ENCODE measurements at regions not wholly inside any gene's neighbourhood (a gene's known extent, or its start where the extent isn't known, plus 50 kb on each side); places are given as distances from the start of the nearest gene placed in this dataset.

DNA sequence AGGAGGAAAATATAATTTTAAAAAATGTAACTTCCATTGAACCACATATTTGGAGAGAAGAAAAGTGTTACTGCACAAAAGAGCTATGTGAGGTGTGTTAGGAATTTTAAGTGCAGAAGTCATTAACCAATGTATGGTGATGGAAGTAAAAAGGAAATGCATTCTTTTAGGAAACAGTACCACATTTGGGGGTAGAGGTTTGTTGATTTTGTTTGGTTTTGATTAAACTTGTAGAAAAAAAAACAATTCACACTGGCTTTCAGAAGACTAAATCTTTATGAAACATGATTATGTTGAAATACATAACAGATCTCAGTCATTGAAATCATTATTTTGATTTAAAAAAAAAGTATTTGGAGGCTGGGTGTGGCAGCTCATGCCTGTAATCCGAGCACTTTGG is 1287.0 kb upstream of the GJE1 start:
- Mint-ChIP-seq H3K27me3 (no peaks in the 10 kb centered on the region), H3K4me1 (ENCODE audit: low read depth) (no peaks in the 10 kb centered on the region), H3K4me3 (no peak overlapping the region), H3K36me3 (ENCODE audit: low read depth) (no peaks in the 10 kb centered on the region), H3K9me3 (no peaks in the 10 kb centered on the region), H3K27ac (no peak overlapping the region)
- intact Hi-C loops (cut with micrococcal nuclease) = no loop called here

- Mint-ChIP-seq H3K4me1 (ENCODE audit: low read depth) (no peaks in the 10 kb centered on the region), H3K36me3 (ENCODE audit: low read depth) (no peaks in the 10 kb centered on the region), H3K27me3 (no peaks in the 10 kb centered on the region), H3K4me3 (no peak overlapping the region), H3K9me3 (no peaks in the 10 kb centered on the region), H3K27ac (no peak overlapping the region)
- intact Hi-C loops (cut with micrococcal nuclease) = no loop called here
Measured at GRCh38 chr6:140844167-140844566, 1288.6 kb upstream of the GJE1 start.

DNA sequence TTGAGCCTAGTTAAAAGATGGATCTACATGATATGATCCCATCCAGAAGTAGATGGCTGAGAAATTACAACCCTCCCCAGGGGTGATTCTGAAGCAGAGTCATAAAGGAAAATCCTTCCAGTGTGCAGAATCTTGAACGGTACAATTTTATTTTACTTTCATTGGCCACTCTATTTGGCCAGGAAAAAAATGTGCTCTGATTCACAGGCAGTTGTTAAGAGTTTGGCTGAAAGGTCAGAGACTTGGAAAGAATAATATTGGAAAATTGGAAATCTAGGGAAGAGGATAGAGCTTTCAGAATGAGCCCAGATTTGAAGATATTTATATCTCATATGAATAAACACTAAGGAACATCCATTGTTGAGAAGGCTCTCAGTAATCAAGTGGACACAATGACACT is 1299.3 kb upstream of the GJE1 start:
- Mint-ChIP-seq H3K9me3 (no peaks in the 10 kb centered on the region), H3K27ac (no peak overlapping the region), H3K27me3 (no peaks in the 10 kb centered on the region), H3K4me1 (ENCODE audit: low read depth) (no peaks in the 10 kb centered on the region), H3K4me3 (no peak overlapping the region), H3K36me3 (ENCODE audit: low read depth) (no peaks in the 10 kb centered on the region)
- intact Hi-C loops (cut with micrococcal nuclease) = no loop called here

DNA sequence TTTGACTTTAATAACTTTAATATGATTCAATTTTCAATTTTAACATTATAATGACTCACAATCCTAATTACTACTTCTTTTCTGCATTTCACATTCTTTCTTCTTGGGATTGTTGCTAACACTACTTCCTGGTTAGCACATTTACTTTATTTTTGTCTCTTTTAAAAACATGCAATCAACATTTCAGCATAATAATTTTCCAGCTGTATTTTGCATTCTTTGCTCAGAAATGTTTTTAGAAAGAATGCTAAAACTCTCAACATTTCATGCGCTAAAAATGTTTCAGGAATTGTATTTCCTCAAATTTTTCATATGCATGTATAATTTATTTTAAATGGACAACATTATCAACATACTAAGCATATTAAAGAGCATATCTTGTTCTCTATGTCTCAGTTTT is 1302.1 kb upstream of the GJE1 start:
- no peaks in the 10 kb centered on the region for H3K36me3 Mint-ChIP-seq (ENCODE audit: low read depth)
- peaks cover 3% of the 10 kb centered on the region for H3K9me3 Mint-ChIP-seq
- H3K27ac Mint-ChIP-seq = no peak overlapping the region
- intact Hi-C loops (cut with micrococcal nuclease) = no loop called here
- no peaks in the 10 kb centered on the region for H3K4me1 Mint-ChIP-seq (ENCODE audit: low read depth)
- H3K27me3 Mint-ChIP-seq = no peaks in the 10 kb centered on the region
- no peak overlapping the region for H3K4me3 Mint-ChIP-seq

DNA sequence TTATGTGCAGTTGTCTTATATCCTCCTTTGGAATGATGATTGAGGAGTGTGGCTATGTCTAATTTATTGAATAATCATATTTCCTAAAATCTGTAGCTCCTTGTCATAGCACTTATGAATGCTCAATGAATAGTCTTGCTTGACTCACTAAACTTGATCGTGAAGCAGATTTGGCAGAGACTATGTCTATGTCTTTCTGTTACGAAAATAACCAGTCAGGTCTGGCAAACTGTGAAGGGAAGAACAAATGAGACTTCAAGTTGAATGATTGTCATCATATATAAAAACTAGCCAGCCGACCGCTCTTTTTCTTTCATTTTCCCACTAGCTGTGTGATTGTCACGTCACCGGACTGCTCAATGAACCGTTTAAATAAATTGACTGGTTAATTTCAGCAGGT is 1303.9 kb upstream of the GJE1 start:
- no peaks in the 10 kb centered on the region for H3K27me3 Mint-ChIP-seq
- H3K4me1 Mint-ChIP-seq (ENCODE audit: low read depth) = no peaks in the 10 kb centered on the region
- H3K36me3 Mint-ChIP-seq (ENCODE audit: low read depth) = no peaks in the 10 kb centered on the region
- no peak overlapping the region for H3K27ac Mint-ChIP-seq
- intact Hi-C loops (cut with micrococcal nuclease) = no loop called here
- peaks cover 8% of the 10 kb centered on the region for H3K9me3 Mint-ChIP-seq
- no peak overlapping the region for H3K4me3 Mint-ChIP-seq

- no peaks in the 10 kb centered on the region for H3K27me3 Mint-ChIP-seq
- no peak overlapping the region for H3K4me3 Mint-ChIP-seq
- H3K36me3 Mint-ChIP-seq (ENCODE audit: low read depth) = no peaks in the 10 kb centered on the region
- H3K9me3 Mint-ChIP-seq = peaks cover 8% of the 10 kb centered on the region
- no peak overlapping the region for H3K27ac Mint-ChIP-seq
- intact Hi-C loops (cut with micrococcal nuclease) = no loop called here
- no peaks in the 10 kb centered on the region for H3K4me1 Mint-ChIP-seq (ENCODE audit: low read depth)
Measured at GRCh38 chr6:140827593-140827992, 1305.1 kb upstream of the GJE1 start.

- Mint-ChIP-seq H3K36me3 (ENCODE audit: low read depth) (no peaks in the 10 kb centered on the region), H3K27me3 (no peaks in the 10 kb centered on the region), H3K27ac (no peak overlapping the region), H3K4me1 (ENCODE audit: low read depth) (no peaks in the 10 kb centered on the region), H3K4me3 (no peak overlapping the region), H3K9me3 (peaks cover 8% of the 10 kb centered on the region)
- intact Hi-C loops (cut with micrococcal nuclease) = no loop called here
Measured at GRCh38 chr6:140825731-140826130, 1307.0 kb upstream of the GJE1 start.

GRCh38 chr6:140824595-140824994 is 1308.1 kb upstream of the GJE1 start:
- peaks cover 8% of the 10 kb centered on the region for H3K9me3 Mint-ChIP-seq
- intact Hi-C loops (cut with micrococcal nuclease) = no loop called here
- no peaks in the 10 kb centered on the region for H3K4me1 Mint-ChIP-seq (ENCODE audit: low read depth)

GRCh38 chr6:140821196-140821595 is 1311.5 kb upstream of the GJE1 start:
- Mint-ChIP-seq H3K4me1 (ENCODE audit: low read depth) (no peaks in the 10 kb centered on the region), H3K36me3 (ENCODE audit: low read depth) (no peaks in the 10 kb centered on the region), H3K27ac (no peak overlapping the region), H3K4me3 (no peak overlapping the region), H3K9me3 (peaks cover 8% of the 10 kb centered on the region), H3K27me3 (no peaks in the 10 kb centered on the region)
- intact Hi-C loops (cut with micrococcal nuclease) = no loop called here

More at GRCh38 chr6:140824595-140824994, 1308.1 kb upstream of the GJE1 start:
- Mint-ChIP-seq H3K27me3 (no peaks in the 10 kb centered on the region), H3K27ac (no peak overlapping the region), H3K36me3 (ENCODE audit: low read depth) (no peaks in the 10 kb centered on the region), H3K4me3 (no peak overlapping the region)

DNA sequence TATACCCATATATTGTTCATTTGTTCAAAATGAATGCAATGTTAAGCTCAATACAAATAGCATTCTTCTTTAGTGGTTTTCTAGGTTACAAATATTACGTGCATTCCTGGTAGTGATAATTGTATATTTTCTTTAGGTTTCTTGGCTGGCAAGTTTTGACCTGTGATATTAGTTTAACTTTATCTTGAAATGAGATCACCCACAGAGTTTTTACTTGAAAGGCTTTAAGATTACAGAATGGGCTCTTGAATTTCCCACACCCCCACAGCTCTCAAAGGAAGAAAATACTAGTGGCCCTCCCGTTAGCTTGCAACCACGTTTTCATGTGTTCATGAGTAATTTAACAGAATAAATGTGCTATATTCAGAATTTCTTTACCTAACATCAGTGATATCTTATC is 1315.5 kb upstream of the GJE1 start:
- Mint-ChIP-seq H3K27ac (no peak overlapping the region), H3K27me3 (no peaks in the 10 kb centered on the region), H3K4me1 (ENCODE audit: low read depth) (no peaks in the 10 kb centered on the region), H3K36me3 (ENCODE audit: low read depth) (no peaks in the 10 kb centered on the region), H3K4me3 (no peak overlapping the region), H3K9me3 (no peaks in the 10 kb centered on the region)
- intact Hi-C loops (cut with micrococcal nuclease) = no loop called here

DNA sequence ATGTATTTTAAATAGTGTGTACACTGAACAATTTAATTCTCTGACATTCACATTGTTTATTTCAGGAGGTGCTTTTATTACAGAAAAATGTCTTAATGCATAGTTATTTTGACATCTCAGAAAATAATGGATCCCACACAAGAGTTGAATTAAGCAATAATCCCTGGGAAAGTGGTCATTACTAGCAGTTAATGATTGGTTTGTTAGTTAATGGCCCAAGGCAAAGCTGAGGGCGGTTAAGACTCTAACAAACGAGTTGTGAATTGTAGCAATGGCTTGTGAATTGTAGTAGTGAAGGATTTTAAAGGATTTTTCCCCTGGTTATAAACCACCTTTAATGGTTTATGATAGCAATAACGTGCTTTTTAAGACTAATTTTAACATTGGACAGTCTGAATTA is 1316.0 kb upstream of the GJE1 start:
- no peak overlapping the region for H3K27ac Mint-ChIP-seq
- H3K27me3 Mint-ChIP-seq = no peaks in the 10 kb centered on the region
- no peaks in the 10 kb centered on the region for H3K9me3 Mint-ChIP-seq
- H3K36me3 Mint-ChIP-seq (ENCODE audit: low read depth) = no peaks in the 10 kb centered on the region
- intact Hi-C loops (cut with micrococcal nuclease) = no loop called here
- no peak overlapping the region for H3K4me3 Mint-ChIP-seq
- no peaks in the 10 kb centered on the region for H3K4me1 Mint-ChIP-seq (ENCODE audit: low read depth)

DNA sequence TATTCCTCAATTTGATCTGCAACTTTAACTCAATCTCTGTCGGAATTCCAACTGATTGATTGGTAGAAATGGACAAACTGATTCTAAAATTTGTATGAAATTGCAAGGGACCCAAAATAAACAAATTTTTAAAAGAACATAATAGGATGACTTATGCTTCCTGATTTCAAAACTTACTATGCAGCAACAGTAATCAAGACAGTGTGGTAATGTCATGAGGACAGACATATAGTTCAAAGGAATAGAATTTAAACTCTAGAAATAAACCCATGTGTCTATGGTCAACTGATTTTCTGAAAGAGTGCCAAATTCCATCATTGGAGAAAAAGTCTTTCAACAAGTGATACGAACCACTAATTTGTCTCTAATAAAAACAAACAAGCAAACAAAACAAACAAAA is 1320.1 kb upstream of the GJE1 start:
- Mint-ChIP-seq H3K4me1 (ENCODE audit: low read depth) (no peaks in the 10 kb centered on the region), H3K36me3 (ENCODE audit: low read depth) (no peaks in the 10 kb centered on the region), H3K4me3 (no peak overlapping the region), H3K27ac (no peak overlapping the region), H3K9me3 (peaks cover 8% of the 10 kb centered on the region), H3K27me3 (no peaks in the 10 kb centered on the region)
- intact Hi-C loops (cut with micrococcal nuclease) = no loop called here

- no peaks in the 10 kb centered on the region for H3K36me3 Mint-ChIP-seq (ENCODE audit: low read depth)
- H3K4me1 Mint-ChIP-seq (ENCODE audit: low read depth) = no peaks in the 10 kb centered on the region
- H3K27me3 Mint-ChIP-seq = no peaks in the 10 kb centered on the region
- no peak overlapping the region for H3K4me3 Mint-ChIP-seq
- intact Hi-C loops (cut with micrococcal nuclease) = no loop called here
- H3K9me3 Mint-ChIP-seq = peaks cover 8% of the 10 kb centered on the region
- H3K27ac Mint-ChIP-seq = no peak overlapping the region
Measured at GRCh38 chr6:140811642-140812041, 1321.1 kb upstream of the GJE1 start.

DNA sequence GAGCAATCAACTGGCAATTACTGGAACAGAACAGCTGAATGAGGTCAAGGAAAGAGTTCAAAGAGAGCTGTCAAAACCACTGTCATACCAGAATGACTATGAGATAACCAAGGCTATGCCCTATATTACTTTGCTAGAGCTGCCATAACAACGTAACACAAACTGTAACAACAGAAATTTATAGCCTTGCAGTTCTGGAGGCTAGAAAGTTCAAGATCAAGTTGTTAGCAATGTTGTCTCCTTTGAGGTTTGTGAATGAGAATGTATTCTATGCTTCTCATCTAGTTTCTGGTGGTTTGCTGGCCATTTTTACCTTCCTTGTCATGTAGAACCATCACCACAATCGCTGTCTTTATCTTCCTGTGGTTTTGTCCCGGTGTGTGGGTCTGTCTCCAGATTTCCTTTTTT is 1323.0 kb upstream of the GJE1 start:
- H3K4me3 Mint-ChIP-seq = no peak overlapping the region
- no peak overlapping the region for H3K27ac Mint-ChIP-seq
- H3K9me3 Mint-ChIP-seq = peaks cover 8% of the 10 kb centered on the region
- no peaks in the 10 kb centered on the region for H3K36me3 Mint-ChIP-seq (ENCODE audit: low read depth)
- intact Hi-C loops (cut with micrococcal nuclease) = no loop called here
- no peaks in the 10 kb centered on the region for H3K4me1 Mint-ChIP-seq (ENCODE audit: low read depth)
- H3K27me3 Mint-ChIP-seq = no peaks in the 10 kb centered on the region

DNA sequence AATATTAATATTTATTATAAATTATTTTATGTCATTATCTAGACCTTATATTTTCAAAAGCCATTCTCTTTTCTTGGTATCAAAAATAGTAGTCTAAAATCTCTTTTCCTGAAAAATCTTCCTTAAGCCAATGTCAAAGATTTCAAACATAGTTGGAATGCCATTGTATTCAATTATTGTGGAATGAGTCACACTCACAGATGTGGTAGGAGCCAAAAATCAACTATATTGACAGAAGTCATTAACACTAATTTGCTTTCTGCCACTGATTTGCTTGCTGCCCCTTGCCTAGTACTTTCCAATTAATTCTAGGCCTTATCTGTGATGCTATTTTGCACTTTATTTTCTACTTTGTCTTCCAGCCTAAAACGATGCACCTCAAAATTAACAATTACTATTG is 1326.3 kb upstream of the GJE1 start:
- no peaks in the 10 kb centered on the region for H3K4me1 Mint-ChIP-seq (ENCODE audit: low read depth)
- no peaks in the 10 kb centered on the region for H3K36me3 Mint-ChIP-seq (ENCODE audit: low read depth)
- peaks cover 8% of the 10 kb centered on the region for H3K9me3 Mint-ChIP-seq
- no peak overlapping the region for H3K27ac Mint-ChIP-seq
- H3K4me3 Mint-ChIP-seq = no peak overlapping the region
- no peaks in the 10 kb centered on the region for H3K27me3 Mint-ChIP-seq
- intact Hi-C loops (cut with micrococcal nuclease) = no loop called here

- Mint-ChIP-seq H3K4me3 (no peak overlapping the region), H3K4me1 (ENCODE audit: low read depth) (no peaks in the 10 kb centered on the region), H3K27me3 (no peaks in the 10 kb centered on the region), H3K36me3 (ENCODE audit: low read depth) (no peaks in the 10 kb centered on the region), H3K9me3 (peaks cover 49% of the 10 kb centered on the region), H3K27ac (no peak overlapping the region)
- intact Hi-C loops (cut with micrococcal nuclease) = no loop called here
Measured at GRCh38 chr6:140794544-140794943, 1338.2 kb upstream of the GJE1 start.

Data from dendritic cell treated with granulocyte-macrophage colony-stimulating factor and Interleukin-4, amounts not matched to agents 40 ng/mL and 50 ng/mL, for 4 days (primary cell).